GM12801 (cell line): ENCODE measurements at regions not wholly inside any gene's neighbourhood (a gene's known extent, or its start where the extent isn't known, plus 50 kb on each side); places are given as distances from the start of the nearest gene placed in this dataset.

Experiments used
- TF ChIP-seq, protein P1 (sequence below): IDR thresholded peaks from one replicate; pipeline ENCODE4 v1.5.1; 2011; ENCODE audit warnings: control low read depth; ENCODE audit not compliant: insufficient read length; ENCODE audit errors: extremely low read depth

DNA sequence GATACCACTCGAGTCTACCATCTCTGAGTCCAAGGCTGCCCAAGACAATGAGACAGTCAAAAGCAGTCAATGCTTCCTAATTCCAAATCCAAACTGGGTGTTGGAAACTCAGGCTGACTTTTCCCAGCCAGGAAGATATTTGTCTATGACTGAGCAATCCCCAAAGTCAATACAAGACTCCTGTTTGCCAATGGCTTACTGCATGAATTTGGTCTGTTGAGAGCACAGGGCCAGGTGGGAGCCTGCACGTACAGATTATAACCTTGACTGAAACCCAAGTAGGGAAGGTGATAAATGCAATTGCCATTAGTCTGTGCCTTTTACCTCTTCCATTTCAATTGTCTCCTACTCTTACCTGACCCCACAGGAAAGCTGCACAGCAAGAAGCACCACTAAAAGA, 72.6 kb upstream of the PPARGC1A start:
- TF ChIP-seq, protein P1, sequence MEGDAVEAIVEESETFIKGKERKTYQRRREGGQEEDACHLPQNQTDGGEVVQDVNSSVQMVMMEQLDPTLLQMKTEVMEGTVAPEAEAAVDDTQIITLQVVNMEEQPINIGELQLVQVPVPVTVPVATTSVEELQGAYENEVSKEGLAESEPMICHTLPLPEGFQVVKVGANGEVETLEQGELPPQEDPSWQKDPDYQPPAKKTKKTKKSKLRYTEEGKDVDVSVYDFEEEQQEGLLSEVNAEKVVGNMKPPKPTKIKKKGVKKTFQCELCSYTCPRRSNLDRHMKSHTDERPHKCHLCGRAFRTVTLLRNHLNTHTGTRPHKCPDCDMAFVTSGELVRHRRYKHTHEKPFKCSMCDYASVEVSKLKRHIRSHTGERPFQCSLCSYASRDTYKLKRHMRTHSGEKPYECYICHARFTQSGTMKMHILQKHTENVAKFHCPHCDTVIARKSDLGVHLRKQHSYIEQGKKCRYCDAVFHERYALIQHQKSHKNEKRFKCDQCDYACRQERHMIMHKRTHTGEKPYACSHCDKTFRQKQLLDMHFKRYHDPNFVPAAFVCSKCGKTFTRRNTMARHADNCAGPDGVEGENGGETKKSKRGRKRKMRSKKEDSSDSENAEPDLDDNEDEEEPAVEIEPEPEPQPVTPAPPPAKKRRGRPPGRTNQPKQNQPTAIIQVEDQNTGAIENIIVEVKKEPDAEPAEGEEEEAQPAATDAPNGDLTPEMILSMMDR: no peak

DNA sequence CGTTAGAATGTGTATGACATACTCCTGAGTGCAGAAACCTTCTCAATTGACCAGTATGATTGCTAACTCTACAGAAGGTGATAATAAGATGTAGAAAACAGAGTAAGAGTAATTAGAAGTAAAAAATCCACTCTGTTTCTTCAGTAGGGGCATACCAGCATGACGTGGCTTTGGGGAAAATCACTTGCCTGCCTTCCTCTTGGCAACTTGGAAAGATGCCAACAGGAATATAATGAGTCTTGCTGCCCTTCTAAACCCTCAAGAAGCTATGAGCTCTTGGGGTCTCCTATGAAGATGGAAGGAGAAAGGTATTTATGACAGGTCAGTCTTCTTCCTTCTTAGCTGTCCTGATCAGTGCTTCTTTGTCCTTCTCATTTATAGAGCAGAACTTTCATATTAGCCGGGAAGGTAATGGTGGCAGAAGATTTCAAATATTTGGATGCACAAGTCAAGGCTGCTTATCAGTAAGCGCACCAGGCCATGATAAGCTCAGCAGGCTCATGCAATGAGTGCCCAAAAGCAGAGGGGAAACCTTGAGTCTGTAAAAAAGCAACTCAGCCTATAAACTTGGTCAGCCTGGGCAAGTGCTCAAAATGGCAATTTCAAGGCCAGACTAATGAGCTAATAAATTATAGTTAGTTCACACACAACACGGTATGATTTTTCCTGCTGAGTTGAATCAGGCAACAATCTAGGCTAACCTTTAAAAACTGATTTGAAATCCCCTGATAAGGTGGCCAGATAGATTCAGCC, 69.7 kb upstream of the PPARGC1A start:
- TF ChIP-seq, protein P1: no peak

DNA sequence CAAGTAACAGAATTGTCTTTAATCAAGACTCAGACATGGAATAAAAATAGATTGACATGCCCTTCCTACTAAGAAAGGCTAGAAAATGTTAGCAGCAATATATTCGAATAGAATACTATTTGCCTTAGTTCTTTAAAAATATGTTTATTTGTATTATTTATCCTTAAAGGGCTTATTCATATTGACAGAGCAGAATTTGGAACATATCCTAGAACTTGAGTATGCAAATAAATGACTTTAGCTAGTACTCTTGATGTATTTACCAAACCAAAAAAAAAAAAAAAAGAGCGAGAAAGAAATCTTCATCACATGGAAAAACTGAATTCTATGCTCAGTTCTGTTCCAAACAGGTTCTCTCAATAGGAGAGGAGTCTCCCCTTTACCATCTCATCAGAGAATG, 68.9 kb upstream of the PPARGC1A start:
- TF ChIP-seq, protein P1: no peak

DNA sequence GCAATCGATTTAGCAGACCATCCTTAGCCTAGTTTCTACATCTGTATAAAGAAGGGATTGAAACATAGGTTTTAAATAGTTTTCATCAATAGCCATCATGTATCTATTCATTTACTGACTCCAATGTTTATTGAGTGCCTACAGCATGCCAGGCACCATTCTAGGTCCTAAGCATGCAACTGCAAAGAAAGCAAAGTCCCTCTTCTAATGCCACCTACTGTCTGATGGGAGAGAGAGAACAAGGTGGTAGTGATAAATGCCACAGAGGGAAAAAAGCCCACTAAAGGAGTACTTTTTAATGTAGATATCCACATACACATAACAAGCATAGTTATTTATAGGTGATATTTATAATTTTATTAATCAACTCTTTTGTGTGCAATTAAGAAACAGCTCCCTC, 67.6 kb upstream of the PPARGC1A start:
- TF ChIP-seq, protein P1: no peak

DNA sequence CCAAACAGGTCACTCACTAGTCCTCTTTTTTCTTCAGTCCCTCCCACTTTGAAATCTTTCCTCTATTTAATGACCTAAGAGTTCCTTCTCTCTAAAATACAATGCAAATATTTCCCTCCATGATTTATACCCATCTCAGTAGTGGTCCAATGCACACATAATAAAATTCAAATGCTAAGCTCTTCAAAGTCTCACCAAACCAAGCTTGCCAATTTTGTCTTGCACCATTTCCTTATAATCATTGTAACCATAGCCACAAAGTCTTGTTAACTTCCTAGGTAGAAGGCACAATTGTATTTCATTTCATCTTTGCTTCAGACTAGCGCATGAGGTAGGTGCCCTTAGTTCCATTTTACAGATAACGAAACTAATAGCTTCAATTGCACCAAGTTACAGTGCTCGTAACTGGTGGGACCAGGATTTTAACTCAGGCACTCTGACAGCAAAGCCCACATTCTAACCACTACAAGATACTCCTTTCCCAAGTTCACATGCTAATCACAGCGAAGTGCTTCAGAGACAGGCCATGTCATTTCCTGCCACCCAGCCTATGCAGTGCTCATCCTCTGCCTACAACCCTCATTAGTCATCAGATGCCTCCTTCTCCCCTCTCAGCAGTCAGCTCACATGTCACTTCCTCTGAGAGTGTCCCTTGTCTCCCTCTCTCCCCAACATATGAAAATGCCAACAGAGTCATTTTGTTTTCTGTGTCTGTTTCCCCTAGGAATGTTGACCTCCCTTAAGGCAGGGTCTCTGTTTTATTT, 66.9 kb upstream of the PPARGC1A start:
- TF ChIP-seq, protein P1: no peak

DNA sequence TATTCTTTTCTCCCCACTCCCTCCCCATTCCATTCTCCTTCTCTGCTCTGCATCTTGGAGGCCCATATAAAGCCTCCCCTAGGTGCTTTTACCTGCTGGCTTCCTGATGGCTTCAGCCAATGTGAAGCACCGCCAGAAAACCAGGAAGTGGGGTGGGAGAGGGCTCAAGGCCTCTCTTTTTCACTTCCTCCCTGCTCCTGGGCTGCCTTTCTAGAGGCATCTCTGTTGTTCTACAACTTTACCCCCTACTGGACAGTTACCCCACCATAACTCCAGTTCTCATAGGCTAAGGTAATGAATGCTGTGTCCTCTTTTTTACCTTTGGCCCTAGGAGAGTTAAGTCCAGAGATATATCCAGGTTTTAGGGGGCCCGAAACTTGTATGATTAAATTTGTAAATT, 62.4 kb upstream of the PPARGC1A start:
- TF ChIP-seq, protein P1: no peak

DNA sequence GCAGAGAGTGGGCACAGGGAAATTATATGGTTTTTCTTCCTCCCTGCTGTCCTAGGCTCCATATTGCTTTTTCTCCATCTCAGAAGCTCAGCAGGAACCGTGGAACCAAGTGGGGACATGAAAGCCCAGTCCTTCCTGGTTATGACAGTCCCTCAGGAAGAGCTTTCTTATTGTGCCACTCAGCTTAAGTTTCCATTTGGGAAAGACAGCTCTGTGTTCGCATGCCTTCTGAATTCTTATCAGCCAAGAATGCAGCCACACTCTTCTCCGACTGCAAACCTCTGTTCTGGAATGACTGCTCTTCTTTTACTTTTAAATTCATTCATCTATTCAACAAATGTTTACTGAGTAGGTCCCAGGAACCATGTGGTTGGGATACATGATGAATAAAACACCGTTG, 58.0 kb upstream of the PPARGC1A start:
- TF ChIP-seq, protein P1: no peak
